DMS79 treated with DMSO at 0.1 percent for 48 hours (cell line): ENCODE measurements at regions not wholly inside any gene's neighbourhood (a gene's known extent, or its start where the extent isn't known, plus 50 kb on each side); places are given as distances from the start of the nearest gene placed in this dataset.

Experiments
- DNase-seq: peaks from one replicate; lab custom pipeline; 2025; lab: John Stamatoyannopoulos, UW

DNA sequence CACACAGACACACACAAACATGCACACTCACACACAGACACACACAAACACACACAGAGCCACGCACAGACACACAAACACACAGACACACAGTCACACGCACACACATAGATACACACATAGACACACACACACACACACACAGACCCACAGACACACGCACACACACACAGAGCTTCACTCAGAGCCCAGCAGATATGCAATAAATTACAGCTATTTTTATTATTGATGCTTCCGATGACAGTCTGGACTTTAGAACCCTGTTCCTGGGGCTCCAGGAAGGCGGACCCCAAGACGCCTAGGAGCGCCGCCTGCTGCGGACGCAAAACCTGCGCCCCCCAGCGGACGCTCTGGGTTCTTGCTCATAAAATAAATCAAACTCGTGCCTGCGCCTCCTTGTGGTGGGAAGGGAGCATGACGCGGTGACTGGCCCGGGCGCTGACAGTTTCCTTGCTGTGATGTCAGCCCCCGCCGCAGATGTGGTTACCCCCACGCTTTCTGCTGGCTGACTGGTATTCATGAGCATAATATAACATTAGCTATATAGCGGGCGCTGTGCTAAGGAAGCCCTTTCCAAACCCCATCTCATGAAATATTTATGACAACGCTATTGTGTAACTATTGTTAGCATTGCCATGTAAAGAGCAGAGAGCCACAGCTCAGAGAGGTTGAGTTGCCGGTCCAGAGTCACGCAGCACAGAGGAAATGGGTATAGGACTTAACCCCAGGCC is 64.4 kb upstream of the TM9SF2 start:
- no peak for DNase-seq

DNA sequence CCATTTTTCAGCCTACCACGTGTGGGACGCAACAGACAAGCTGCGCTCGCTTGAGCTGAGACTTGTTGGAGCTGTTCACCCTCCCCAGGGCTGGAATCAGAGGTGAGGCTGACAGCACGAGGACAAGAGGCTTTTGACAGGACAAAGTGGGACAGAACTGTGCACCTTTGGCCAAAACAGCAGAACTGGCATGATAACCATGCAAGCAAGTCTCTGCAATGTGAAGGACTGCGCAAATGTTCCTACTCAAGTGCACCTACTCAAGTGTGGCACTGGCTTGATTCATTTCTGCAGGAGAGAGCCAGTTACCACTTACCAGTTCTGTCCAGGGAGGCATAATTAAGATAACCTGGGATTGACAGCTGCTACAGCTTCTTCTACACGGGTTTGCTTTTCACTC is 62.2 kb upstream of the TM9SF2 start:
- DNase-seq, result peak; percentile 32

GRCh38 chr13:99439850-99440604 is 61.2 kb upstream of the TM9SF2 start:
- DNase-seq, result no peak

DNA sequence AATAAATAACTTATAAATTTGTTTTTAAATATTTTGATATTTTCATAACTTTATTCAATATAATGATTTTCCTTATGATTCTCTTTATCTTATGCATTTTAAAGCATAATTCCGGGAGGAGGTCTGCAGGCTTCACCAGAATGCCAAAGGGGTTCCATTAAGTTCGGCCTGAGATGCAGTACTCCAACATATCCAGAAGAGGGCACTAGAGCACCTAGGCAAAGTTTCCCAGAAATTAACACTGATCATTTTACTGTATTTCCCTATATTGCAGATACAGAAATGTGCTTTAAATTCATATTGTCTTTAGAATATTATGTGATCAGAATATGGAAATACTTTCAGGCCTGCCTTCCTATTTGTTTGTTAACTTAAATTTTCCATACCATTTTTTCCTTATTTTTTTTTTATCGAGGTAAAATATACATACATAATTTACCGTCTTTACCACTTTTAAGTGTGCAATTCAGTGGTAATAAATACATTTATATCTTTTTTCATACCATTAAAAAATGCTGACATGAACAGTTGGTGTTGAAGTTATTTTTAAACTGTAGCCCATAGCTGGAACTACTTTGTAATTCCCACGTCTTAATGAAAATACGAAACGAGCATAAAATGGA is 58.9 kb upstream of the TM9SF2 start:
- DNase-seq, result peak; percentile 83

DNA sequence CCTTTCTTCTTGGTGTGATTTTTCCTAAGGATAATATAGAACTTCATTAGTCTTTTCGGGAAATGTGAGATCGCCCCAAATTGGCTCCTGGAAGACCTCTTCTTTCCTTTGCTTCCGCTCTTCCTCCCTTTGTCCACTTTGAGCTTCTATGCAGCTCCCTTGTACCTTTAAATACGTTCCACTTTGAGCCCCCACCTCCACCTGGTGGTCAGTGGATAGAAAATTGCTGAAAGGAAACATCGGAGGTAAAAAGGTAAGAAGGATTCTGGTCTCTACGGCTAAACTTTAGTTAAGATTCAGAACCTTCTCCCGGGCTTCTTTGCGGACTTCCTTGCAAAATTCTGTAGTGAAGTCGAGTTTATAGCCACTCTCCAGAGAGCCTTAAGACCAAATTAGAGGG is 55.0 kb upstream of the TM9SF2 start:
- no peak for DNase-seq

DNA sequence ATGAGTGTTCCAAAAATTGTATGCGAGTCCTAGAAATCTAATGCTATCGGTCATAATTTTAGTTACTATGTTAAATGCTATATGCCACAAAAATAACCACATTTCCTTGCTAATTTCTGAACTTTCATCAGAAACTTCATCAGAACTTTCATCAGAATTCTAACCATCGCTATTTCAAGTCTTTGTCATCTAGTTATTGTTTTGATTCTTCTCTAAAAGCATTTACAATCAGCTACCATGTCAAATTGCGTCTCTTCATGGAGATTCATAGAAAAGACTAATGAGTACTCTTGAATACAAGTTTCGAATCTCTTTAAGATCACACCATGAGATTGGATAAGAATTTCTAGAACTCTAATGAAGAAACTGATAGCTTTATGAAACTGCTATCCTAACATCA is 52.7 kb upstream of the TM9SF2 start:
- DNase-seq, result no peak

- no peak for DNase-seq
Observed at GRCh38 chr13:99450416-99450815, 50.9 kb upstream of the TM9SF2 start.
